Muscle layer of duodenum (tissue), 2 donors: ENCODE measurements at regions not wholly inside any gene's neighbourhood (a gene's known extent, or its start where the extent isn't known, plus 50 kb on each side); places are given as distances from the start of the nearest gene placed in this dataset.
"Not testable (repeated sequence)": the region's sequence is repeated elsewhere in the genome, so short reads cannot be mapped to it uniquely, and the experiment has no call there.

Experiments used
- H3K27ac ChIP-seq: one replicate; pipeline ENCODE4 v1.7.0; 2013; ENCODE audit warnings: mild to moderate bottlenecking, low read length
- H3K27me3 ChIP-seq: one replicate; pipeline ENCODE4 v1.7.0; 2013; ENCODE audit warnings: low read depth, mild to moderate bottlenecking, control low read depth, low read length
- H3K36me3 ChIP-seq, 2 donors: one replicate each; pipeline ENCODE4 v1.7.0; 2013; ENCODE audit warnings: low read length in 2 of 2, control low read depth in 1 of 2, mild to moderate bottlenecking in 1 of 2; ENCODE audit not compliant: insufficient read depth in 2 of 2, control insufficient read depth in 1 of 2
- H3K4me1 ChIP-seq, 2 donors: one replicate each; pipeline ENCODE4 v1.7.0; 2013; ENCODE audit warnings: low read length in 2 of 2, mild to moderate bottlenecking in 2 of 2, control low read depth in 1 of 2, moderate library complexity in 1 of 2; ENCODE audit not compliant: insufficient read depth in 2 of 2, control insufficient read depth in 1 of 2
- H3K4me3 ChIP-seq, 2 donors: one replicate each; pipeline ENCODE4 v1.7.0; 2013; ENCODE audit warnings: low read length in 2 of 2, low read depth in 1 of 2, mild to moderate bottlenecking in 1 of 2
- H3K9me3 ChIP-seq, 2 donors: one replicate each; pipeline ENCODE4 v1.7.0; 2013; ENCODE audit warnings: low read length in 2 of 2, control low read depth in 1 of 2, mild to moderate bottlenecking in 1 of 2; ENCODE audit not compliant: control insufficient read depth in 1 of 2
- donor health status: healthy.

- Histone ChIP-seq H3K27ac (no peak overlapping the region), H3K27me3 (no peaks in the 10 kb centered on the region), H3K4me3 (no peak overlapping the region), H3K9me3 (peaks cover 5% of the 10 kb centered on the region in 2 donors), H3K36me3 (no peaks in the 10 kb centered on the region), H3K4me1 (peaks cover 0 to 32% of the 10 kb centered on the region in 2 donors)
Measured at GRCh38 chr5:172524573-172525021, 70.3 kb upstream of the SH3PXD2B start.

GRCh38 chr5:172523146-172523745 is 68.9 kb upstream of the SH3PXD2B start:
- Histone ChIP-seq H3K4me1 (peaks cover 0 to 32% of the 10 kb centered on the region in 2 donors), H3K36me3 (no peaks in the 10 kb centered on the region), H3K9me3 (peaks cover 5 to 12% of the 10 kb centered on the region in 2 donors), H3K27me3 (no peaks in the 10 kb centered on the region), H3K4me3 (no peak overlapping the region), H3K27ac (no peak overlapping the region)

- H3K36me3 ChIP-seq, result no peaks in the 10 kb centered on the region
- H3K4me3 ChIP-seq, result no peak overlapping the region
- no peaks in the 10 kb centered on the region for H3K27me3 ChIP-seq
- peaks cover 5 to 12% of the 10 kb centered on the region in 2 donors for H3K9me3 ChIP-seq
- peaks cover 0 to 32% of the 10 kb centered on the region in 2 donors for H3K4me1 ChIP-seq
- H3K27ac ChIP-seq, result no peak overlapping the region
Measured at GRCh38 chr5:172521338-172521932, 67.1 kb upstream of the SH3PXD2B start.

GRCh38 chr5:172511952-172512351 is 57.6 kb upstream of the SH3PXD2B start:
- Histone ChIP-seq H3K4me1 (no peaks in the 10 kb centered on the region), H3K27me3 (no peaks in the 10 kb centered on the region), H3K36me3 (no peaks in the 10 kb centered on the region), H3K9me3 (peaks cover 6 to 8% of the 10 kb centered on the region in 2 donors), H3K4me3 (peak overlapping the region in 1 of 2 donors; percentile 25), H3K27ac (no peak overlapping the region)

GRCh38 chr5:172509405-172509781 is 55.1 kb upstream of the SH3PXD2B start:
- Histone ChIP-seq H3K4me3 (no peak overlapping the region), H3K27me3 (no peaks in the 10 kb centered on the region), H3K27ac (no peak overlapping the region), H3K4me1 (no peaks in the 10 kb centered on the region), H3K9me3 (peaks cover 6 to 8% of the 10 kb centered on the region in 2 donors), H3K36me3 (no peaks in the 10 kb centered on the region)

- Histone ChIP-seq H3K27ac (no peak overlapping the region), H3K4me1 (no peaks in the 10 kb centered on the region), H3K27me3 (no peaks in the 10 kb centered on the region), H3K9me3 (peaks cover 6 to 8% of the 10 kb centered on the region in 2 donors), H3K4me3 (no peak overlapping the region), H3K36me3 (no peaks in the 10 kb centered on the region)
Measured at GRCh38 chr5:172508471-172509404, 54.4 kb upstream of the SH3PXD2B start.

- H3K9me3 ChIP-seq, H3K4me3 ChIP-seq, H3K36me3 ChIP-seq, H3K4me1 ChIP-seq, H3K27me3 ChIP-seq, H3K27ac ChIP-seq: not testable (repeated sequence)
Measured at GRCh38 chr5:172507485-172507884, 53.2 kb upstream of the SH3PXD2B start.

GRCh38 chr5:172506921-172507320 is 52.6 kb upstream of the SH3PXD2B start:
- no peaks in the 10 kb centered on the region for H3K4me1 ChIP-seq
- no peaks in the 10 kb centered on the region for H3K36me3 ChIP-seq
- H3K9me3 ChIP-seq, result peaks cover 6 to 8% of the 10 kb centered on the region in 2 donors
- no peak overlapping the region for H3K27ac ChIP-seq
- no peak overlapping the region for H3K4me3 ChIP-seq
- H3K27me3 ChIP-seq, result no peaks in the 10 kb centered on the region

- H3K4me3 ChIP-seq, result no peak overlapping the region
- no peaks in the 10 kb centered on the region for H3K4me1 ChIP-seq
- H3K27me3 ChIP-seq, result no peaks in the 10 kb centered on the region
- H3K27ac ChIP-seq, result no peak overlapping the region
- H3K36me3 ChIP-seq, result no peaks in the 10 kb centered on the region
- peaks cover under 1 to 3% of the 10 kb centered on the region in 2 donors for H3K9me3 ChIP-seq
Measured at GRCh38 chr5:172506251-172506650, 51.9 kb upstream of the SH3PXD2B start.

GRCh38 chr5:172505845-172506244 is 51.5 kb upstream of the SH3PXD2B start:
- Histone ChIP-seq H3K4me3 (no peak overlapping the region), H3K4me1 (no peaks in the 10 kb centered on the region), H3K27ac (no peak overlapping the region), H3K9me3 (no peaks in the 10 kb centered on the region), H3K27me3 (no peaks in the 10 kb centered on the region), H3K36me3 (no peaks in the 10 kb centered on the region)

- Histone ChIP-seq H3K36me3 (no peaks in the 10 kb centered on the region), H3K4me3 (no peak overlapping the region), H3K9me3 (no peaks in the 10 kb centered on the region), H3K27me3 (no peaks in the 10 kb centered on the region), H3K27ac (no peak overlapping the region), H3K4me1 (no peaks in the 10 kb centered on the region)
Measured at GRCh38 chr5:172505403-172505759, 51.1 kb upstream of the SH3PXD2B start.
